EL (cell line): ENCODE measurements at regions not wholly inside any gene's neighbourhood (a gene's known extent, or its start where the extent isn't known, plus 50 kb on each side); places are given as distances from the start of the nearest gene placed in this dataset.
"Not testable (repeated sequence)": the region's sequence is repeated elsewhere in the genome, so short reads cannot be mapped to it uniquely, and the experiment has no call there.

Experiments used
- DNase-seq: peaks from one replicate; pipeline ENCODE4 v3.0.0-alpha.2; 2016

DNA sequence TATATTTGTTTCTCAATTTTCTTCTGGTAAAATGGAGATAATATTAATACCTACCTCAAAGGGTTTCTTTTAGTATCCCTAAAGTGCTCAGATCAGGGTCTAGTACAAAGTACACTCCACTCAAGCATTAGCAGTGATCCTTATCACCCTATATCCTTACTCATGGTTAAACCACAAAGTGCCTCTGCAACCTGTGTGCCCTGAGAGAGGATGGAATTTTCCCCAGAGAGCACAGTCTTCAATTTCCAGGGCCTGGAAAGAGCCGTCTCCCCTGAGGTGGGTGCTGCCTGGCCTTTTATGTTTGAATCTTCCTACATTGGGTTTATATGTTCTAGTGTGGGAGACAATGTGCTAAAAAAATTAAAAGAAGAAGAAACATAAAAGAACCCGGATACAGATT, 183.1 kb upstream of the FBXO33 start:
- DNase-seq, result no peak

DNA sequence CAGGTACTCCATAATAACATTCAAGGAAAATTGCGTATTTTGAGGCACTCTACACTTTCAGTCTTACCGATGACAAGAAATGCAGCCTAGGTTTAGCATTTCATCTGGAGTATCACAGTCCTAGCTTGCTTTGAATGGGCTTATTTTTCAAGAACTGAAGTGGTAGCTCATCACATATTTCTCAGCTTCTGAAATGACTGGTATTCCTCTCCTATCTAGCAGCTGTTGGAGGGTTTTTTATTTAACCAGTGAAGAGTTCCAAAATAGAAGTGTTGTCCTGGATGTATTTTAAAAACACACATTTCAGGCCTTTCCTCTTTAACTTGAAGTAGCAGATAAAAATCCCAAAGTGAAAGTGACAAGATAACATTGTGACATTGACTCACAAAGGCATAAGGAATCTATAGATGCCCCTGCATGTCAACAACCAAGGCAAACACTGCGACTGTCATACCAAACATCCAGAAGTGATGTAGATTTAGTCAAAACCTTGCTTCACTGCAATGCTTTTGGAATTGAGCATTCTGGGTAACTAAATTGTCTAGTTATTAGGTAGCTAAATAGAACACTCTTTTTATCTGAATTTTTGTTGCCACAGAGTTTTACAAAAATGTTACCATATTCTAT, 182.2 kb upstream of the FBXO33 start:
- no peak for DNase-seq

DNA sequence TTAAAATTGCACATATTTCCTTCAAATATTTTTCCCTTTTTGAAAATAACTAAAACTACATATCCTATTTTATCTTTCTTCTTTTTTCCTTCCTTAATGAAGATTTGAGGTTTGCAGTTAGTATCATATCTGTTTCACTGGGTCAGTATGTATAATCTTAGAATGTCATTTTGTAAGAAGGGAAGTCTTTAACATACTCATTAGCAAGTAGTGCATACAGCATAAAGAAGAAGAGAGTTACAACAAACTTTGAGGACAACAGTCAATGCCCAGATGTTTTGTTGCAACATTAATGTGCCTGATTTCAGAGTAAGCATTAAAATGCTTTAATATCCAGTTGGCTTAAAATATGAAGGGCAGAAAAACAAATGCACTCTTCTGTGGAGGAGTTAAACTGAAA, 176.9 kb upstream of the FBXO33 start:
- DNase-seq, result no peak

DNA sequence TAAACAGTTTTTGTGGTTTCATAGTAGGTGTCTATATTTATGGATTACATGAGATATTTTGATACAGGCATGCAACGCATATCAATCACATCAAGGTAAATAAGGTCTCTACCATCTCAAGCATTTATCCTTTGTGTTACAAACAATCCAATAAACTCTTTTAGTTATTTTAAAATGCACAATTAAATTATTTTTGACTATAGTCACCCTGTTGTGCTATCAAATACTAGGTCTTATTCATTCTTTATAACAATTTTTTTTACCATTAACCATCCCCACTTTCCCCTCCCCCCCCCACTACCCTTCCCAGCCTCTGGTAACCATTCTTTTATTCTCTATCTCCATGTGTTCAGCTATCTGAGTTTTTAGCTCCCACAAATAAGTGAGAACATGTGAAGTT, 175.7 kb upstream of the FBXO33 start:
- no peak for DNase-seq

DNA sequence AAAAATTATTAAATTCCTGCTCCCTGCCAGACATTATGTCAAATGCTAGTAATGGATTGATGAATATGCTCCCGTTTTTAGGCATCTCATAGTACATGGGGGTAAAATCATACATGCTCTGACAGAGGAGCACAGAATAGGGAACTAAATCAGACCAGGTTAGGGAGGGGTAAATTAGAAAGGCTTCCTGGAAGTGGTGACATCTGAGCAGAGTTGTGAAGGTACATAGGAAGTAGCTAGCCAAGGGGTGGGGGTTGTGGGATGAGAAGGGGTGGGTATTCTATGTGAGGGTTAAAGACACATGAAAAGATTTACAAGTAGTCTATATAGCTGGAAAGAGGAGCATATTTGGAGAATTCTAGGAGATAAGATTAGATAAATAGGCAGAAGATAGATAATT, 171.7 kb upstream of the FBXO33 start:
- no peak for DNase-seq

DNA sequence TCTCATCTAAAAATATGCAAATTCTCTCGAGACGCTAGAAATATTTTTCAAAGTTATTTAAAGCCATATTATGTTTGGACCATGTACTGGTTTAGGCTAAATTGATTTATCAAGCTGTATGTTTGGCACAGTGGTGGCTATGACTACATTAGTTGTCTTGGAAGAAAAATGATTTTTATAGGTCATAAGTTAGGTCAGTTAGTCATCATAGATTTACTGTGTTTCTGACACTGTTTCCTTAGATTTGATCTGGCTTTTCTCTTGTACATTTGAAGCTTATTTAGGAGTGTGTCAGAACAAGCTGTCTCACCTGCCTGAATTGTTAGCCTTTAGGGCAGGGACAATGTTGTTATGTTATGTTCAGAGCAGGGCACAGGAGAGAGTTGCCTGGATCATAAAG, 161.1 kb upstream of the FBXO33 start:
- no peak for DNase-seq

DNA sequence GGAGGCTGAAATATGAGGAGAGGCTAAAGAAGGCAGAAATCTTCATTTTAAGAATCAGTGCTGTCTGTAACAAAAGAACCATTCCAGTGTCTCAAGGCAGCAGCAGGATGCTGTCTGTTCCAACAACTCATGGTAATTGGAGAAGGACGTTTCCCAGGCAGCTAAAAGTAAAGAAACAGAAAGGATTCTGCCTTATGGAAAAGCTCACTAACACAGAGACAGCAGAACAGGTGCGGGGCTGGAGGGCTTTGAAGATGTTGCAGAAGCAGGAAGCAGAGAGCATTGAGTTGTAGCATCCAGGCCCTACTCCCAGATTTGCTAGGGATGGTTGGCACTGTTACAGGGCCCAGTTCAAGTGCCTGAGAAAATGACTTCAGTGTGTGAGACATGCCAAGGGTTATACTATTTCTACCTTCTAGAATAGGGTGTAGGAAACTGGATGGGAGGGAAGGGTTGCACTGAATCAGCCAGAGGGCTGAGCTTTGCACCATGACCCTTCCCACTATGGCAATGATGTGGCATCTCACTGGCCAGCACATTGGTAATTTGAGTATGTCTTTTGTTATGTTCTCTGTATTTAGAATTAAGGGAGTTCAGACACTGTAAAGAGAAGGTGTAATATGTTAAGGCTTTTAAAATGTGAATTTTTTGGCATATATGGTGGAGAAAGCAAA, 160.0 kb upstream of the FBXO33 start:
- DNase-seq, result no peak

DNA sequence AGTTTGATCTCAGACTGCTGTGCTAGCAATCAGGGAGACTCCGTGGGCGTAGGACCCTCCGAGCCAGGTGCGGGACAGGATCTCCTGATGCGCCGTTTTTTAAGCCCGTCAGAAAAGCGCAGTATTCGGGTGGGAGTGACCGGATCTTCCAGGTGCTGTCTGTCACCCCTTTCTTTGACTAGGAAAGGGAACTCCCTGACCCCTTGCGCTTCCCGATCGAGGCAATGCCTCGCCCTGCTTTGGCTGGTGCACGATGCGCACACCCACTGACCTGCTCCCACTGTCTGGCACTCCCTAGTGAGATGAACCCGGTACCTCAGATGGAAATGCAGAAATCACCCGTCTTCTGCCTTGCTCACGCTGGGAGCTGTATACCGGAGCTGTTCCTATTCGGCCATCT, 157.6 kb upstream of the FBXO33 start:
- not testable (repeated sequence) for DNase-seq

DNA sequence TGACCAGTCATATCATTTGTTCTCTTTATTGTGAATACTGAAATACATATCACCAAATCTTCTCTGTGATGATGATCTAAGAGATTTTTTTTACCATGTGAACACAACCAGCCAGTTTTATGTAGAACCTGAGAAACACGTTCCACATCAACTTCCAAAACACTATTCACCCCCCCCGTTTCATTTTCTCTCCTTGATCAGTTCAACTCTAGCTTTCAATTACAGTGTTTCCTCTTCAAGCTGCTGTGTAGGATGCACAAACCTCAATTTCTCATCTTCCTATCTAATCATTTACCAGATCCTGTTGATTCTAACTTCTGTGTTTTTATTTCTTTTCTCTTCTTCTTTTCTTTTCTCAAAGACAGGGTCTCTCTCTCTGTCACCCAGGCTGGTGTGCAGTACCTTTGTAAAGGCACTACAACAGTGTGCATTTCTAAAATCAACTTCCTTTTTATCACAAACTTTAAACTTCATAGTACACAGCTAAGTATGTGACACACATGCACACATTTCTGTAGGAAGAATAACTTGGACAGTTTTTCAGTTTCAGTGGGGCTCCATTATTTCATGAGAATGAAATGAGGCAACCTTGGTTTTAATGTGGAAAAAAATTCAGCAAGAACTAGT, 149.9 kb upstream of the FBXO33 start:
- no peak for DNase-seq

DNA sequence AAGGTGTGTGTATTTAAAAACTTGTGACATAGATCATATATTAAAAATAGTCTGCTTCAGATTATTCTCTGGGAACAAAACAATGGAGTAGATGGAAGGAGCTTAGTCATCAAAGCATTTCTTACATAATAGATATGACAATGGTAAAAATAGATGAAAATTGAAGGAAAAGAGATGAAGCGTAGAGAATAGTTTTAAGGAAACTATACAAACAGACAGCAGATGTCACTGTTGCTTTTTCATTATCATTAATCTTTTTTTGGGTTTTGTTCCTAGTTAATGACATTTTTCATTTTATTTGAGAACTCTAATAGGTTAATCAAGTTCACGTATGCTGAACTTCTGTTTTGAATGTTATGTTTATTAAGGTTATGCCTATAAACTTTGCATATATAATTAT, 149.2 kb upstream of the FBXO33 start:
- DNase-seq, result no peak

DNA sequence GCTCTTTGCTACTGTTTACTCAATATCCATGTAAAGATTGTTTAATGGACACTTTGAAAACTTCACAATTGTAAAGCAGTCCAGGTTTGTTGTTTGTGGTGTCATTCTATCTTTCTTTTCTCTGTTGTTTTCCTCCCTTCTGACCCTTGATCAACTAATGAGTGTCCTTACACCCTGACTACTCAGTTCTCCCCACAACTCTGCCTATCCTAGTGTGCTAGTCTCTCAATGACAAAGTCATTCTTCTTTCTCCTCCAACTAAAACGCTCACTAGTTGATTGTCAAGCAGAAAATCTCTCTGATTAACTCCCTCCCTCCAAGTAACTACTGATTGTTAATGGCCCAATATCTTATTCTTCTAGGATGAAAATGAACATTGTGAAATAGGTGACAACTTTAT, 148.5 kb upstream of the FBXO33 start:
- no peak for DNase-seq

DNA sequence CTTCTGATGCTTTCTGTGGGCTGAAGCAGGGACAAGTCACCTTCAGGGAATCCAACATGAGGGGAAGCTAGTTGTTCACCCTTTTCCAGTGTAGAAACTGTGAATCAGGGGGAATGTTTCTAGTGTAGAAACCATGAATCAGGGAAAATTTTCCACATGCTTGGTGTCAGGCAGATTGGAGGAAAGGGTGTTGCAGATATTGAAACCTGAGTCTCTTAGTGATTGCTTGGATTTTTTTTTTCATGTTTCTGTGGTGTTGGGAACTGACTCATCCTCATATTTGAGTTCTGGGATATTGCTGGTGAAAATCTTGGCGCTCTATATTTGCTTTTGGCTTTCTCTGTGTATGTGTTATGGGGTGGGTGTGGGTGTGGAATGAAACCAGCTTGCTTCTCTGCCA, 144.5 kb upstream of the FBXO33 start:
- DNase-seq, result no peak

DNA sequence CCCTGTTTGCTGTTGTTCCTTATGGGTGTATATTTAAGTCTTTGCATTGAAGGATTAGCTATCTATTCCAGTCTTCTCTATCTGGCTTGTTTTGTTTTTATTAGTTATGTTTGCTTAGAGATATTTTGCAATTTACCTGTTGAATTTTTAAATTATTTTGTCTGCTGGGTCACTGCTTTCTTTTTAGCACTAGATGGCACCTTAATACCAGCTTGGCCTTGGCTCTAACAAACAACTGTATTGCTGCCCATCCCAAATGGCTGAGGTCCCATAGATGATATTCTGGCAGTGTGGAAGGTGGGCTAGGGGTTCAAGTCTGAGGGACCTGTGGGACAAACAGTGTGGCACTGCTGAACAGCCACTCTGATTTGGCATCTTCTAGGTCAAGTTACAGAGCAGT, 144.0 kb upstream of the FBXO33 start:
- DNase-seq, result no peak

DNA sequence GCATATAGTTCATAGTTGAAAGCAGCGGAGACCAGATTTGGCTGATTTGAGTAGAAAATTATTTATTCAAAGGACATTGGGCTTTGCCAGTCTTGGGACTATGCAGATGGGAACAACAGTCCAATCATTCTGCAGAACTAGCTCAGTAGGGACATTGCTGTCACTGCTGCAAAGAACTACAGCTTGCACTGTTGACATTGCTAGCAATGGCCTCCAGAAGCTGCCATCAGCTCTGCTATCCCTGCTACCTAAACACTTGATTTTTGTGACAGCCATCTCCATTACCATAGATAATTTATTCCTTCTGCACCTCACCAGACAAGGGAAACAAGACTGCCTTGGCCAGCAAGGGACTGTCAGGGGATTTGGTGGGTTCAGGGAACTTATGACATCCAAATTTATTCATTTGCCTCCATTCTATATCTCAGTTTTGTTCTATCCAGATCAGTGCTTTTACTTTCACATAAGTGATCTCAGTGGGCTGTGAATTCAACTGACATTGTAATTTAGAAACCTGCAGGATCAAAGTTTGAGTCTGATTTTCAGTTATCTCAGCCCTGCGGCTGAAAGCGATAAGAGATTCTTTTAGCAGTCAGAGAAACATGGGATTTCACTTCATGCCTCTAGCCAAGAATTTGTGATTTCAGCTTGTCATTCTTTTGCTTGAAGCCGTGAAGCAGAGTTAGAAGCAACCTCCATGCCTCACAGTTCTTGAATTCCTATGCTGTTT, 136.7 kb upstream of the FBXO33 start:
- DNase-seq, result no peak

DNA sequence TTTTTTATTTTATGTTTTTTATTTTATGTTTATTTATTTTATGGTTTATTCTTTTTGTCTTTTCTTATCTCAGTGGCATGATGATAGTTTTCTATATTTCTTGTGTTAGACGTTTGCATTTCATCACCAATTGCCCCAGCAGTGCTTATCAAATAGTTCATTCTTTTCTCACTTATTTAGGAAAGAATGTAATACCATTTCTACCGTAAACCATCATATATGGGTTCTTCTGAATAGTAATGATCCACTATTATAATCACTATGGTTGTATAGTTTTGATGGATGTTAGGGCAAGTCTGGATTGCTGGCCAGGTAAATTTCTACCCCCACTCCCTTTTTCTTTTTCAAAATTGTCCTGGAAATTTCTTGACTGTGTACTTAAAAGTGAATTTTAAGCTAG, 134.6 kb upstream of the FBXO33 start:
- DNase-seq, result no peak

DNA sequence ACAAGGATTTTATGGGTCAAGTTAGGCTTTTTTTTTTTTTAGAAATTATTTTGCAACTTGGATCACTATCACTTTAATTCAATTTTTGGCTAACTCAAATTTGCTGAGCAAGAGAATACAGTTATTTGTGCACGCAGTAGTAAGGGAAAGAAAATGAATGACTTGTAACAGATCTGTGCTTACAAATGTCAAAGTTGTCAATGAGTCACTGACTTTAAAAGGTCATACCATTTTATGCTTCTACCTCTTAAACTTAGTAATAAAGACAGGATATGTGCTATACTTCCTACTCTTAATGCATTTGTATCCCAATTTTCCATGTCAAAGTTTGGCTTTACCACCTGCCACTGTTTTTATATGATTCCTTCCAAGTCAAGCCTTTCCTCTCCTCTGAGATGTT, 131.1 kb upstream of the FBXO33 start:
- no peak for DNase-seq

DNA sequence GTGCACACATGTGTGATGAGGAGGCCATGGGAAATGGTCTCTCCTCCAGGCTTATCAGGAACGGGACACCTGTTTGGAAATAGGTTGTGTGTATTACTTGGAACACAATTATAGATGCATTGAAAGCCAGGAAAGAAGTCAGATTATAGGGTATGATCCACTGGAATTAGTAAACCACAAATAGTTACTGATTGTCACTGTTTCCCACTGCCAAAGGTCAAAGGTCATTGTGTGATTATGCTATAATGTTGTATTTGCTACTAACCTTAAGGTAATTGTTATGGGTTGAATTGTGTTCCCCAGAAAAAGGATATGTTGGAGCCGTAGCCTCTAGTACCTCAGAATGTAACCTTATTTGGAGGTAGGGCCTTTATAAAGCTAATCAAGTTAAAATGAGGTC, 129.9 kb upstream of the FBXO33 start:
- DNase-seq, result no peak

DNA sequence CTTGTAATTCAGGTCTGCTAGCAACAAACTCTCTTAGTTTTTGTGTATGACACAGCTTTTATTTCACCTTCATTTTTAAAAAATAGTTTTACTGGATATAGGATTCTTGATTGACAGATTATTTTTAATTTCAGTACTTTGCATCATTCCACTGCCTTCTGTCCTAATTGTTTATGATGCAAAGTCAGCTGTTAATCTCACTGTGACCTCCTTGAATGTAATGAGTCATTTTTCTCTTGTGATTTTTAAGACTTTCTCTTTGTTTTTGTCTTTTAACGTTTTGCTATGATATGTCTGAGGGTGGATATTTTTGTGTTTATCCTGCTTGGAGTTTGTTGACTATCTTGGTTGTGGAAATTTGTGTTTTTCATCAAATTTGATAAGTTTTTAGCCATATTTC, 126.3 kb upstream of the FBXO33 start:
- DNase-seq, result no peak

DNA sequence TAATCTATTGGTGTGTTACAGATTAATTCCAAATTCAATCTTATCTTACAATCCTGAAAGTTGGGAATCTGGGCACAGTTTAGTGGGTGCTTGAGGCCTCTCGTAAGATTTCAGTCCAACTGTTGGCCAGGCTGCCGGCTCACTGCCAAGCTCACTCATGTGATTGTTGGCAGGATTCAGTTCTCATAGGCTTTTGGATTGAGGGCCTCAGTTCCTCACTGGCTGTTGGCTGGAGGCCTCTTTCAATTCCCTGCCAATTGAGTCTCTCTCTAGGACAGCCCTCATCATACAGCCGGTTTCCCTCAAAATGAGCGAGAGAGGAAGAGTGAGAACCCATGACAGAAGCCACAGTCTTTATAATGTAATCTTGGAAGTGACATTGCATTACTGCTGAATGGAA, 123.5 kb upstream of the FBXO33 start:
- no peak for DNase-seq

DNA sequence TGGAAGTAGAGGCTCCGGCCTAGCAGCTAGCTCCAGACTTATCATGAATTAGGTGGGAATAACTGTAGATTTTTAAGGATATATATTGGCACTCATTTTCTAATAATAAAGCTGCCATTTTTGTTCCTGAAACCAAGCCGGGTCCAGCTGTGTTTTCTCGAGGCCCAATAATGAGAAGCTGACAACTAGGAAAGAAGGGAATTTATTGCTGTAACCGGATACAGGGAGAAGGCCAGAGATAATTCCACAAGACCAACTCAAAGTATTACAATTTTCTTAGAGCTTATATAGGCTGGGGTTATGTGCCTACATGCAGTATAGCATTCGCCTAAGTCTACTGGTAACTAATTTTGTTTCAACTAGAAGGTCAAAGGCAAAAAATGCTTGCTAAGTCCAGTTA, 122.3 kb upstream of the FBXO33 start:
- DNase-seq, result no peak

DNA sequence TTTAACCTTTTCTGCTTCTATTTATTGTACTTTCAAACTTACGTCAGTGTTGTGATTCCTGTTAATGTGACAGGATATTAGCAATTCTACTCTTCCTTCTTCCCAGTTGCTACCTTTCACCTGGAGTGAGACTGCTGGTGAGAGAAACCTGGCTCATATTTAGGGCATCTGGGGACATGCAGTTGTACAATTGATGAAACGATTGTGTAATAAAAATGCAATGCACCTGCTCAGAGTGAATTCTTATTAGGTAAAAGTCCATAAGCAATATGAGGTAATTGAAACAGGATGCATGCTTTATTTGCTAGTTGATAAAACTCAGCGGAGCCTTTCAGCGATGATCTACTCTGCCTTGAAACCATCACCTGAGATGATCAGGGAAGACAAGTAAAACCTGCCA, 116.1 kb upstream of the FBXO33 start:
- no peak for DNase-seq

DNA sequence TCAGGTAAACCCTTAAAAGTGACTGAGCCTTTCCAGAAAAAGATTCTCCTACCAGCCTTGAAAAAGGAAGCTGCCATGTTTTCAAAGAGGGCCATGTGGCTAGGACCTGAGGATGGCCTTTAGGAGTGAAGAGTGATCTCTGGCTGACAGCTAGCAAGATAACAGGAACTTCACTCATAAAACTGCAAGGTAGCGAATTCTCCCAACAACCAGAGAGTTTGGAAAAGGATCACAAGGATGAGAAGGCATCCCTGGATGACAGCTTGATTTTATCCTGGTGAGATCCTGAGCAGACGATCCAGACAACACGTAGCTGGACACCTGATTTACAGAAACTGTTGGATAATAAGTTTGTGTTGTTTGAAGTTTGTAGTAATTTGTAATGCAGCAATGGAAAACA, 115.6 kb upstream of the FBXO33 start:
- DNase-seq, result no peak

DNA sequence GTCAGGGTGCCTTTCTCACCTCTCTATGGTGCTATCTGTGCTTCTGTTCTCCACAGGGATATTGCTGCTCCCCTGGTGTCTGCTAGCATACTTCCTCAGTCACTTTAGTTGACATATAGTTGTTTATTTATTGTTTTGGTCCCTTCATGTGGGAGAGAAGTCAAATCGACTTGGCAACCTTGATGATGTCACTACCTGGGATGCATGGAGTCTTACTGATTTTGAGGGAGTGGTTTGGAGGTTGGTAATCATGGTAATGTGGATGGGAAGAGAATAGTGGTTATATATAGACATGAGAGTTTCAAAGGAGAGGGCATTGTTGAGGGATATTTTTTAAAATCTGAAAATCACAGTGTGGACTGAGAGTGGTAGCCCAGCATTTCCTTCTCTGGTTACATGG, 73.6 kb upstream of the FBXO33 start:
- no peak for DNase-seq

DNA sequence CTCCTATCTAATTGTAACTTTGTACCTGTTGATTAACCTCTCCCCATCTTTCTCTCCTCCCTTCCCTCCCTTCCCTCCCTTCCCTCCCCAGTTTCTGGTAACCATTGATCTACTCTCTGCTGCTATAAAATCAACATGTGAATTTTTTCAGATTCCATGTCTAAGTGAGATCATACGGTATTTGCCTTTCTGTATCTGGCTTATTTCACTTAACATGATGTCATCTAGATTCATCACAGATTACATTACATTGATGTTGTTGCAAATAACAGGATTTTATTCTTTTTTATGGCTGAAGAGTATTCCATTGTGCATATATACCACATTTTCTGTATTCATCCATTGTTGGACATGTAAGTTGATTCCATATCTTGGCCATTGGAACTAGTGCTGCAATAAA, 68.0 kb upstream of the FBXO33 start:
- no peak for DNase-seq
